ENCODE measurements at regions not wholly inside any gene's neighbourhood (a gene's known extent, or its start where the extent isn't known, plus 50 kb on each side); places are given as distances from the start of the nearest gene placed in this dataset.

- Histone ChIP-seq H3K18ac (ENCODE audit: low read depth, low read length) (no peak overlapping the region), H2BK120ac (ENCODE audit: low read depth, low read length) (no peak overlapping the region), H3K4me1 (ENCODE audit: control insufficient read depth, insufficient read depth, low read length) (no peaks in the 10 kb centered on the region), H3K4me3 (ENCODE audit: insufficient read depth, low read depth, low read length) (no peak overlapping the region), H3K9me1 (ENCODE audit: insufficient read depth, low read length) (no peaks in the 10 kb centered on the region), H4K5ac (ENCODE audit: low read depth, low read length) (no peak overlapping the region), H4K91ac (ENCODE audit: insufficient read depth, low read depth, low read length) (no peak overlapping the region), H2BK20ac (ENCODE audit: low read depth, low read length) (no peak overlapping the region), H2AK5ac (ENCODE audit: low read depth, low read length) (no peak overlapping the region), H3K27ac (ENCODE audit: insufficient read depth, low read length) (no peak overlapping the region), H3K23ac (ENCODE audit: low read depth, low read length) (no peak overlapping the region), H3K36me3 (ENCODE audit: control insufficient read depth, insufficient read depth, low read length) (no peaks in the 10 kb centered on the region), H2BK15ac (ENCODE audit: low read depth, low read length) (no peak overlapping the region), H4K20me1 (ENCODE audit: insufficient read depth, low read length) (no peaks in the 10 kb centered on the region), H3K4me2 (ENCODE audit: low read depth, low read length) (no peak overlapping the region), H3K56ac (ENCODE audit: extremely low read depth, insufficient read depth, low read length) (no peak overlapping the region), H3K79me1 (ENCODE audit: low read depth in 1 of 2, low read length in 2 of 2) (no peaks in the 10 kb centered on the region), H2AFZ (replicated peaks; ENCODE audit: low read length, poor library complexity) (no peak overlapping the region), H4K8ac (ENCODE audit: low read depth in 2 of 2, low read length in 2 of 2) (no peak overlapping the region), H3K9me3 (ENCODE audit: control insufficient read depth, insufficient read depth, low read length) (no peaks in the 10 kb centered on the region), H3K14ac (replicated peaks; ENCODE audit: low read depth, low read length) (no peak overlapping the region), H3K4ac (ENCODE audit: low read depth, low read length) (no peak overlapping the region), H3K27me3 (ENCODE audit: control insufficient read depth, insufficient read depth, low read length) (no peaks in the 10 kb centered on the region; the same call in 1 of the 2 replicates), H2BK5ac (ENCODE audit: low read depth, low read length, poor library complexity, severe bottlenecking) (no peak overlapping the region), H2AK9ac (replicated peaks; ENCODE audit: low read depth, low read length, poor library complexity) (no peak overlapping the region), H3K9ac (ENCODE audit: low read depth, low read length) (no peak overlapping the region)
- TF ChIP-seq RAD21 (IDR thresholded peaks at IDR 0.05; ENCODE audit: low read length) = no peak
- no peak for TF ChIP-seq CTCF (conservative IDR thresholded peaks at IDR 0.05; ENCODE audit: low read depth, low read length)
- TF ChIP-seq RFX5 (IDR thresholded peaks at IDR 0.05; ENCODE audit: low read depth, low read length) = no peak
- ATAC-seq (ENCODE audit: low read depth) = no peak
- ChIA-PET CTCF (no interaction called here), POLR2A (ENCODE audit: unreplicated experiment) (no interaction called here)
- in situ Hi-C loops (cut with MboI; ENCODE audit: low sequenced_read_pairs) = no loop called here
- dilution Hi-C loops (cut with HindIII; ENCODE audit: low sequenced_read_pairs, unreplicated experiment) = no loop called here
- intact Hi-C loops (cut with micrococcal nuclease) = no loop called here
- DNase-seq = no peak
- WGBS, 2 experiments (ENCODE audit: extremely low coverage in 2 of 2, insufficient read length in 1 of 2) = no CpG with 5 or more reads among the region's 5 CpGs
- BruUV-seq (replicated peaks) = no TSS peak
These were observed 119.0 kb downstream of the LEPR start for GRCh38 chr1:65539266-65540131.
